Naive thymus-derived CD8-positive, alpha-beta T cell (primary cell): ENCODE measurements at regions not wholly inside any gene's neighbourhood (a gene's known extent, or its start where the extent isn't known, plus 50 kb on each side); places are given as distances from the start of the nearest gene placed in this dataset.
A peak's percentile ranks its signal among the peaks of the same experiment; 100 is the strongest.
"Not testable (repeated sequence)": the region's sequence is repeated elsewhere in the genome, so short reads cannot be mapped to it uniquely, and the experiment has no call there.

Experiments
- ATAC-seq, 2 donors: fragments of 150-1000 bp; cut with Tn5 transposase in 1 of 2; sonication (Bioruptor Pico), chemical (Tn5 transposase) in 1 of 2; 1 replicate in 1 of 2; 2 replicates in 1 of 2; pipeline ENCODE4 v1.10.0; 2021; ENCODE audit warnings: mild to moderate bottlenecking in 2 of 2, moderate library complexity in 2 of 2
- POLR2A ChIA-PET: fragments of 350-600 bp; sonication (Branson Sonifier 250); formaldehyde crosslinking; loops from one replicate; lab custom pipeline; 2021; ENCODE audit warnings: antibody characterized with exemption; lab: Charles Lee
- DNase-seq, 10 donors: peaks; one replicate each; pipeline versions ENCODE4 v3.0.0 to v3.0.0-alpha.2; 2020 to 2022
- H3K27ac Mint-ChIP-seq, 10 donors: one replicate each; pipeline ENCODE4 v1.8.0; 2020 to 2022; ENCODE audit warnings: mild to moderate bottlenecking in 10 of 10, mixed read lengths in 10 of 10, moderate library complexity in 4 of 10, inconsistent platforms in 1 of 10
- H3K27me3 Mint-ChIP-seq, 5 donors: one replicate each; pipeline ENCODE4 v1.8.0; 2021 to 2022; ENCODE audit warnings: mixed read lengths in 5 of 5
- H3K36me3 Mint-ChIP-seq, 3 donors: one replicate each; pipeline ENCODE4 v1.8.0; 2020 to 2022; ENCODE audit warnings: mixed read lengths in 3 of 3, mild to moderate bottlenecking in 2 of 3, inconsistent platforms in 1 of 3
- H3K4me1 Mint-ChIP-seq, 4 donors: one replicate each; pipeline ENCODE4 v1.8.0; 2021 to 2022; ENCODE audit warnings: mixed read lengths in 4 of 4
- H3K4me3 Mint-ChIP-seq, 10 donors: one replicate each; pipeline ENCODE4 v1.8.0; 2020 to 2022; ENCODE audit warnings: mild to moderate bottlenecking in 10 of 10, mixed read lengths in 10 of 10, moderate library complexity in 6 of 10, inconsistent platforms in 1 of 10
- H3K9me3 Mint-ChIP-seq, 9 donors: one replicate each; pipeline ENCODE4 v1.8.0; 2020 to 2022; ENCODE audit warnings: mixed read lengths in 9 of 9, mild to moderate bottlenecking in 3 of 9, inconsistent platforms in 1 of 9, moderate library complexity in 1 of 9

DNA sequence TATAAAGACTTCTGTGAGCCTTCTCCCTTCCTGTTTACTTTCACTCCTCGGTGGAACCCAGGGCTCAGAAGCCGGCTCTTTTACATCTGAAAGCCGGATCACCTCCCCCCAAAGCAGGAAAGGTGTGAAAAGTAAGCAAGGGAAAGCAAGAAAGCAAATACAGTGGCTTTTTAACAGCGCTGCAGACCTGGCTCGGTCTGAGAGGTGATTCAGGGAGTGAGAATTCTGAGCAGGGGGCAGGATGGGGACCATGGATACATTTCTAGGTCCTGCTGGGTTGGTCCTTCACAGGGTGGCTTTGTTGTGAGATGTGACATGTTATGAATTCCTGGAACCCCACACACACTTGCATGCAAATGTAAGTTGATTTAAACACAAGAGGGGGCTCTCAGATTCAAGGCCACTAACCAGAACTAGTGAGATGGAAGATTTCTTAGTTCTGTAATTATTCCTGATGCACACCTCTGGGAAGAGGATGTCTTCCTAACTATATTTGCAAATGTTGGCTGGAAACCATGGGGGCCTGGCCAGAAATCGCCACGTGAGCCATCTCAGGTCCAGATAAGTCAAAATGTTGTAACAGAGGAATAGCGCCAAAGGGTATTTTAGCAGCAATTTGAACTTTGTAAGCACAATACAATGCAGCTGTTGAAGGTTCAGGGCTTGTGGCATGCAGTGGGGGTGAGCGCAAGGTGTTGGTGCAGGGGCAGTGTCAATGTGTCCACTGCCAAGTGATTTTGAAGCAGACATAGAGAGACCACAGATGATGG, 670.1 kb upstream of the LCORL start:
- peaks cover 3 to 10% (median 6%) of the 10 kb centered on the region in 5 donors for H3K27me3 Mint-ChIP-seq
- no peak overlapping the region for H3K27ac Mint-ChIP-seq
- POLR2A ChIA-PET: no interaction called here
- DNase-seq (no peak), ATAC-seq (no peak)
- H3K36me3 Mint-ChIP-seq: no peaks in the 10 kb centered on the region
- no peaks in the 10 kb centered on the region for H3K9me3 Mint-ChIP-seq
- H3K4me3 Mint-ChIP-seq: no peak overlapping the region
- no peaks in the 10 kb centered on the region for H3K4me1 Mint-ChIP-seq

GRCh38 chr4:18690291-18690955, 668.9 kb upstream of the LCORL start:
- POLR2A ChIA-PET: no interaction called here
- Mint-ChIP-seq H3K4me1 (no peaks in the 10 kb centered on the region), H3K27me3 (peaks cover 2 to 9% (median 6%) of the 10 kb centered on the region in 5 donors), H3K27ac (no peak overlapping the region), H3K4me3 (no peak overlapping the region), H3K36me3 (no peaks in the 10 kb centered on the region), H3K9me3 (no peaks in the 10 kb centered on the region)
- no peak for ATAC-seq
- no peak for DNase-seq

DNA sequence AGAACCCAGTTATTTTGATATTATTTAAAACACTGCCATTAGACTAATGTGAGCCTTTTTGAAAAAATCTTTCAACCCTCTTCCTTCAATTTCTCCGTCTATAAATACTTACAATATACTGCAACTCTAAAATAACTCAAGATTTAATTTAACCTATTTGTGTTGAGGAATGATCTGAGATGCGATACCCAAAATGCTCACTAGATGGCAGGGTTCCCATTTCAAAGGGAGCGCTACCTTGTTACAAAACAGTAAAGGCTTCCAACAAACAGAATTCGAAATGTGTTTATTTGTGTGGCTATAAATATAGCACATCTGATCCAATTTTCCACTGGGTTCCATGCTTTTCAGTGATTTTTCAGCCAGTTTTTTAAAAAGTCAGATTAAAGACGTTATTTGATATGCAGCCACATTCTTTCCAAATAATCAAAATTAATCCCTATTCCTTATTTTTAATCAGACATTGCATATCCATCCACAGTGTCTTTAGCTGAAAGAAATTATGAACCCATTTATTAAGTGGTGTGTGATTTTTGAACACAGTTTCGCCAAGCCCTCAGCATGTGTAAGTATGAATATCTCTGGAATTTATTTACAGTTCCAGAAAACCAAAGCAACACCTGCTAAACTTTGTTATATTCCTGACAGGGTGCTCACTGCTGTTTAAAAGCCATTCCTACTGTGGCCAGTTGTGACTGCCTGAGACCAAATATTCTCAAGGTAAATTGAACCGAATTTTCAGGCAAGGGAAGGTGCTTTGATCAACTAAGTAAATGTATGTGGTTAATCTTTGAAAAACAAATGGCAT, 668.0 kb upstream of the LCORL start:
- POLR2A ChIA-PET: no interaction called here
- H3K27me3 Mint-ChIP-seq: peaks cover 0 to 9% (median 8%) of the 10 kb centered on the region in 5 donors
- no peak overlapping the region for H3K27ac Mint-ChIP-seq
- H3K4me3 Mint-ChIP-seq: no peak overlapping the region
- no peaks in the 10 kb centered on the region for H3K36me3 Mint-ChIP-seq
- no peak for ATAC-seq
- no peaks in the 10 kb centered on the region for H3K9me3 Mint-ChIP-seq
- peak in 5 of 10 donors; percentile 21 to 32 (median 26) for DNase-seq
- H3K4me1 Mint-ChIP-seq: no peaks in the 10 kb centered on the region

DNA sequence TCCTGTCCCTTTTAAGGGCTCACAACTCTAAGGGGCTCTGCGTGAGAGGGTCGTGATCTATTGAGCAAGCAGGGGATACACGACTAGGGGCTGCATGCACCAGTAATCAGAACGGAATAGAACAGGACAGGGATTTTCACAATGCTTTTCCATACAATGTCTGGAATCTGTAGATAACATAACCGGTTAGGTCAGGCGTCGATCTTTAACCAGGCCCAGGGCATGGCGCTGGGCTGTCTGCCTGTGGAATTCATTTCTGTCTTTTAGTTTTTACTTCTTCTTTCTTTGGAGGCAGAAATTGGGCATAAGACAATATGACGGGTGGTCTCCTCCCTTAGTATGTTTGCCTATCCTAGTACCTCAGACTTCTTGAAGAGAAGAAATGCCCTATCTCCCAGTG, 666.8 kb upstream of the LCORL start:
- H3K4me3 Mint-ChIP-seq, DNase-seq, H3K4me1 Mint-ChIP-seq, H3K36me3 Mint-ChIP-seq, H3K9me3 Mint-ChIP-seq, ATAC-seq, POLR2A ChIA-PET: not testable (repeated sequence)
- H3K27ac Mint-ChIP-seq: peak overlapping the region in 1 of 10 donors; percentile 15
- H3K27me3 Mint-ChIP-seq: peaks cover 0 to 10% (median 8%) of the 10 kb centered on the region in 5 donors

GRCh38 chr4:18686338-18687037, 664.9 kb upstream of the LCORL start:
- no peaks in the 10 kb centered on the region for H3K36me3 Mint-ChIP-seq
- no peaks in the 10 kb centered on the region for H3K9me3 Mint-ChIP-seq
- peaks cover 0 to 10% (median 6%) of the 10 kb centered on the region in 5 donors for H3K27me3 Mint-ChIP-seq
- DNase-seq (no peak), ATAC-seq (no peak)
- no peak overlapping the region for H3K4me3 Mint-ChIP-seq
- POLR2A ChIA-PET: no interaction called here
- H3K4me1 Mint-ChIP-seq: no peaks in the 10 kb centered on the region
- H3K27ac Mint-ChIP-seq: no peak overlapping the region

DNA sequence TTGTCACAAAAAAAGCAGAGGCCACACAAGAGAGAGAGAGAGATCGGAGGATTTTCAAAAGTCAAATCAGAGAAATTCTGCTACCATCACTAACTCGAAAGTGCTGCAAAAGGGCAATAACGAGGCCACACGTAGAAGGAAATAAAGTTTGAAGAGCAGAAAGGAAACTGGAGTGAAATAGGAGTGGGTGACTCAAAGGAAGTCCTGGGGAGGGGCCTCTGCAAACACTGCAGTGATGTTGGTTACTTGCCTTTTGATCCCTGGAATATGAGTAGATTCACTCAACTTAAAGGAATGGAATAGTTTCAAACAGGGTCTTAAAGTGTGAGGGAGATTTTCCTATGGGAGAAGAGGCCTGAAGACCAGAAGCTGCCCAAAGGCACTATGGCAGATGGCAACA, 663.4 kb upstream of the LCORL start:
- POLR2A ChIA-PET: no interaction called here
- H3K9me3 Mint-ChIP-seq: no peaks in the 10 kb centered on the region

DNA sequence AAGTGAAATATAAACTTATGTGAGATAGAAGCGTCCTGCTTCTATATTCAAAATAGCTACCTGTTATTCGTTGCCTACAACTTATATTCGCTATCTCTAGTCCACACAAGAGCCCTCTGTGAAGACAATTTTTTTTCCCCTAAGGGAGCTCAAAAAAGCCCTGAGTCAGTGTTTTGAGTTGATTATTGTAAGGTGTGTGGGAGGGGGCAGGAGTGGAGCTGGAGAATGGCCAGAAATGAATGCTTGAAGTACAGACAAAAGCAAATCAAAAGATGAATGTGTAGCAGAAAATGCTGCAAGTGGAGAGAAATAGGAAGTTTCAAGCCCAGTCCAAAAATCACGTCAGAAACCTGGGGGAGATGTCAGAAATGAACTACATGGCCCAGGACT, 655.0 kb upstream of the LCORL start:
- Mint-ChIP-seq H3K27me3 (no peaks in the 10 kb centered on the region), H3K9me3 (peaks cover 0 to 4% (median 0%) of the 10 kb centered on the region in 9 donors), H3K4me1 (no peaks in the 10 kb centered on the region), H3K27ac (no peak overlapping the region), H3K36me3 (no peaks in the 10 kb centered on the region), H3K4me3 (no peak overlapping the region)
- ATAC-seq (no peak), DNase-seq (no peak)
- POLR2A ChIA-PET: interaction anchor here (0.7 kb wide), 1 partner anchor 10 kb away, joined by 4 read pairs; no protein-coding TSS in a partner anchor

More for the DNA sequence above, 663.4 kb upstream of the LCORL start:
- no peak overlapping the region for H3K27ac Mint-ChIP-seq
- no peak overlapping the region for H3K4me3 Mint-ChIP-seq
- ATAC-seq (no peak), DNase-seq (no peak)
- H3K27me3 Mint-ChIP-seq: peaks cover 0 to 9% (median 5%) of the 10 kb centered on the region in 5 donors
- no peaks in the 10 kb centered on the region for H3K36me3 Mint-ChIP-seq
- no peaks in the 10 kb centered on the region for H3K4me1 Mint-ChIP-seq

GRCh38 chr4:18675586-18676525, 654.3 kb upstream of the LCORL start:
- no peaks in the 10 kb centered on the region for H3K36me3 Mint-ChIP-seq
- no peaks in the 10 kb centered on the region for H3K27me3 Mint-ChIP-seq
- H3K27ac Mint-ChIP-seq: no peak overlapping the region
- H3K9me3 Mint-ChIP-seq: peaks cover 0 to 6% (median 0%) of the 10 kb centered on the region in 9 donors
- ATAC-seq (no peak), DNase-seq (no peak)
- no peaks in the 10 kb centered on the region for H3K4me1 Mint-ChIP-seq
- H3K4me3 Mint-ChIP-seq: no peak overlapping the region
- POLR2A ChIA-PET: interaction anchor here (0.7 kb wide), 1 partner anchor 10 kb away, joined by 4 read pairs; no protein-coding TSS in a partner anchor

- ATAC-seq (no peak), DNase-seq (no peak)
- Mint-ChIP-seq H3K4me3 (no peak overlapping the region), H3K27me3 (peaks cover 0 to 5% (median 0%) of the 10 kb centered on the region in 5 donors), H3K9me3 (peaks cover 0 to 9% (median 0%) of the 10 kb centered on the region in 9 donors), H3K4me1 (no peaks in the 10 kb centered on the region), H3K36me3 (no peaks in the 10 kb centered on the region), H3K27ac (no peak overlapping the region)
- POLR2A ChIA-PET: no interaction called here
Observed at GRCh38 chr4:18670034-18670433, 648.5 kb upstream of the LCORL start.

GRCh38 chr4:18669390-18669789, 647.8 kb upstream of the LCORL start:
- no peak overlapping the region for H3K4me3 Mint-ChIP-seq
- no peak overlapping the region for H3K27ac Mint-ChIP-seq
- peaks cover 0 to 5% (median 0%) of the 10 kb centered on the region in 5 donors for H3K27me3 Mint-ChIP-seq
- peaks cover 0 to 9% (median 0%) of the 10 kb centered on the region in 9 donors for H3K9me3 Mint-ChIP-seq
- H3K36me3 Mint-ChIP-seq: no peaks in the 10 kb centered on the region
- POLR2A ChIA-PET: no interaction called here
- no peaks in the 10 kb centered on the region for H3K4me1 Mint-ChIP-seq
- ATAC-seq (no peak), DNase-seq (no peak)

- POLR2A ChIA-PET: interaction anchor here (0.6 kb wide), 1 partner anchor 10 kb away, joined by 4 read pairs; no protein-coding TSS in a partner anchor
- no peak for ATAC-seq
- no peak overlapping the region for H3K27ac Mint-ChIP-seq
- H3K4me3 Mint-ChIP-seq: no peak overlapping the region
- no peaks in the 10 kb centered on the region for H3K36me3 Mint-ChIP-seq
- DNase-seq: no peak
- peaks cover 0 to 5% (median 0%) of the 10 kb centered on the region in 9 donors for H3K9me3 Mint-ChIP-seq
- H3K27me3 Mint-ChIP-seq: peaks cover 0 to 7% (median 0%) of the 10 kb centered on the region in 5 donors
- H3K4me1 Mint-ChIP-seq: no peaks in the 10 kb centered on the region
Observed at GRCh38 chr4:18666322-18666721, 644.8 kb upstream of the LCORL start.
